ENCODE measurements at regions not wholly inside any gene's neighbourhood (a gene's known extent, or its start where the extent isn't known, plus 50 kb on each side); places are given as distances from the start of the nearest gene placed in this dataset.
"Not testable (repeated sequence)": the region's sequence is repeated elsewhere in the genome, so short reads cannot be mapped to it uniquely, and the experiment has no call there.

DNA sequence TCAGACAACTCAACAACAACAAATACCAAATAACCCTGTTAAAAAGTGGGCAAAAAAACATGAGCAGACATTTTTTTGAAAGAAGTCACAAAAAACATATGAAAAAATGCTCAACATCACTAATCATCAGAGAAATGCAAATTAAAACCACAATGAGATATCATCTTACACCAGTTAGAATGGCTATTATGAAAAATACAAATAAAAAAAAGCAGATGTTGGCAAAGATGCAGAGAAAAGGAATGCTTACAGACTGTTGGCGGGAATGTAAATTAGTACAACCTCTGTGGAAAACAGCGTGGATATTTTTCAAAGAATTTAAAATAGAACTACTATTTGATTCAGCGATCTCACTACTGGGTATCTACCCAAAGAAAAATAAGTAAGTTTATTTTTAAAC lies 114.0 kb downstream of the SLC38A4 start:
- H3K27me3 Mint-ChIP-seq: peaks cover 2% of the 10 kb centered on the region
- H3K4me3 Mint-ChIP-seq: no peak overlapping the region

DNA sequence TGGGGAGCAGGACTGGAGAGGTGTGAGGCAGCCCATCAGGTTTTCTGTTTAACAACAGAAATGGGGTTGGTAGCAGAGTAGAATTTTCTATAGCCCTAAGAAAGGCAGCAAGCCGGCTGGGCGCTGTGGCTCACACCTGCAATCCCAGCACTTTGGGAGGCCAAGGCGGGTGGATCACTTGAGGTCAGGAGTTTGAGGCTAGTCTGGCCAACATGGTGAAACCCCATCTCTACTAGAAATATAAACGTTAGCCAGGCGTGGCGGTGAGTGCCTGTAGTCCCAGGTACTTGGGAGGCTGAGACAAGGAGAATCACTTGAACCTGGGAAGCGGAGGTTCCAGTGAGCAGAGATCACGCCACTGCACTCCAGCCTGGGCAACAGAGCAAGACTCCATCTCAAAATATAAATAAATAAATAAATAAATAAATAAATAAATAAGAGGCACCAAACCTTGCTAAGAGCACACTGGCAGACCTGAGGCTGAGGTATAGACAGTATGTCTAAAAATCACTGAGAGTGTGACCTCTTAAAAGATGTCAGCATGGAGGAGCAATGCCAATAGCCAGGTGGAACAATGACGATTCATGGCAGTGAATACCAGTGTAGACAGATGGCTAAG lies 115.6 kb downstream of the SLC38A4 start:
- Mint-ChIP-seq H3K4me1 (no peaks in the 10 kb centered on the region), H3K27me3 (no peaks in the 10 kb centered on the region), H3K27ac (no peak overlapping the region), H3K4me3 (no peak overlapping the region), H3K36me3 (no peaks in the 10 kb centered on the region), H3K9me3 (ENCODE audit: low read depth) (no peaks in the 10 kb centered on the region)
- CTCF ChIA-PET: no interaction called here
- DNase-seq (no peak), ATAC-seq (no peak)

More for the DNA sequence above, 114.0 kb downstream of the SLC38A4 start:
- DNase-seq: no peak
- no peak for ATAC-seq
- CTCF ChIA-PET: no interaction called here
- no peaks in the 10 kb centered on the region for H3K36me3 Mint-ChIP-seq
- H3K9me3 Mint-ChIP-seq (ENCODE audit: low read depth): no peaks in the 10 kb centered on the region
- no peaks in the 10 kb centered on the region for H3K4me1 Mint-ChIP-seq
- H3K27ac Mint-ChIP-seq: no peak overlapping the region

DNA sequence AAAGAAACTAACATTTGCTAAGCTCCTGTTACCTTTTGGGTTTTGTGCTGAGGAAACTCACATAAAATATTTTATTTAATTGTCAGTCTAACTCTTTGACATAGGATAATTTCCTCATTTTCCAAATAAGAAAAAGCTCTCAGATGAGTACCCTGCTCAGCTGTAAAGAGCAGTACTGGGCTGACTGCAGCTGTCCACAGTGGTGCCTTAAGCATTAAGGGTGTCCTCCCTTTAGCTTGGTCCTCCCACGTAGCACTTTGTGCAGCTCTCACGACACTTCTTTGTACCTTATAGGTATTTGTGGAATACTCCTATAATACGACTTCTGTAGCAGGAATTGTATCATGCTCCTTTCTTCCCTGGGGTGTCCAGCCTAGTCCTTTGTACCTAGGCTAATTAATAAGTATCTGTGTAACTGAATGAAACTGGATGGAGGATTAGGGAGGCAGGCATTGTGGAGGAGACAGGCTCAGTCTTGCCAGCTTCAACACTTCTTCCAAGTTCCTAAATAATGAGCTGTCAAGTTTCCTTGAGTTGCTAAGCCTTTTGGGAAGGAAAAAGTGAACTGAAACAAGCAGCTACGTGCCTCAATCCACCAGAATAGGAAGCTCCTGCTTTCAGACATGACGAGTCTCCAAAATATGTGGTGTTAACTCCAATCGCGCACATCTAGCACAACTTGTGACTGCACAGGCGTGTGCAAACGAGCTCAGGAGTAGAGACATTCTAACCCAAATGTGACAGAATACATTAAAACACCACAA lies 123.0 kb downstream of the SLC38A4 start:
- H3K27me3 Mint-ChIP-seq: no peaks in the 10 kb centered on the region
- peaks cover 2% of the 10 kb centered on the region for H3K9me3 Mint-ChIP-seq (ENCODE audit: low read depth)
- no peak for ATAC-seq
- no peak overlapping the region for H3K27ac Mint-ChIP-seq
- CTCF ChIA-PET: no interaction called here
- no peaks in the 10 kb centered on the region for H3K36me3 Mint-ChIP-seq
- no peak overlapping the region for H3K4me3 Mint-ChIP-seq
- no peaks in the 10 kb centered on the region for H3K4me1 Mint-ChIP-seq
- no peak for DNase-seq

DNA sequence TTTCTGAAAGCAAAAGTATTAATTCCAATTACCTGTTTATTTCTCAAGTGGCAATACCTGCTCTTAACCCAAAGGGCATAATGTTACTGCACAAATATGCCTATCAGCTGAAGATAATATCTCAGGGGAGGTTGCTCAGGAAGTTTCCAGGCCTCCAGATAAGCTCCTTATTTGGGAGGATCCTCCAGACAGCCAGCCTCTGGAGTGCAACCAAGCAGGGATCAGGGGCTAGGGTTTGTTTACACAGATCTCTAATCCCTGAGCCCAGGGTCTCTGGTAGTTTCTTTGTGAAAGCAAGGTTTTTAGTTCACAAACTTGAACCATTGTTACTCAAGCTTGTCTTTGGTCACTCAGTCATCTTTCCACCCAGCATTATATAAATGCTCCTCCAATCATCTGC lies 124.4 kb downstream of the SLC38A4 start:
- H3K4me3 Mint-ChIP-seq: no peak overlapping the region
- H3K27ac Mint-ChIP-seq: no peak overlapping the region
- H3K9me3 Mint-ChIP-seq (ENCODE audit: low read depth): peaks cover 3% of the 10 kb centered on the region
- CTCF ChIA-PET: no interaction called here
- no peaks in the 10 kb centered on the region for H3K27me3 Mint-ChIP-seq
- no peaks in the 10 kb centered on the region for H3K4me1 Mint-ChIP-seq
- no peaks in the 10 kb centered on the region for H3K36me3 Mint-ChIP-seq
- DNase-seq (no peak), ATAC-seq (no peak)

DNA sequence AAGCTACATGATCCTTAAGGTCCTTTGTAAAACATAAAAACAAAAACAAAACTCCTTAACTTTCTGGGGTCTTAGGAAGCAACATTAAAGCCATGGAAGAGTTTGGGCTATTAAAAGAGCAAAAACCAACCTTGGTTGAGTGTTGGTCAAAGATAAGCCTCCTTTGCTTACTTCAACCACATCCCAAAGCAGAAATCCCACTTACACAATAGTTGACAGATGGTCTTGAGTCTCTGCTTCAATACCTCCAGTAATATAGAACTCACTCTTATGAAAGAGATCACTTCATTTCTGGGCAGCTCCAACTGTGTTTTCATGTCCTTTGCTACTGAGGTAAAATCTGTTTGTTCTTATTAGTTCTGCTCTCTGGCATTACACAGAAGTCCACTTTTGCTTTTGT lies 125.8 kb downstream of the SLC38A4 start:
- H3K27ac Mint-ChIP-seq: no peak overlapping the region
- peaks cover 3% of the 10 kb centered on the region for H3K9me3 Mint-ChIP-seq (ENCODE audit: low read depth)
- no peak overlapping the region for H3K4me3 Mint-ChIP-seq
- CTCF ChIA-PET: no interaction called here
- no peaks in the 10 kb centered on the region for H3K4me1 Mint-ChIP-seq
- ATAC-seq: no peak
- DNase-seq: no peak
- no peaks in the 10 kb centered on the region for H3K27me3 Mint-ChIP-seq
- H3K36me3 Mint-ChIP-seq: no peaks in the 10 kb centered on the region

DNA sequence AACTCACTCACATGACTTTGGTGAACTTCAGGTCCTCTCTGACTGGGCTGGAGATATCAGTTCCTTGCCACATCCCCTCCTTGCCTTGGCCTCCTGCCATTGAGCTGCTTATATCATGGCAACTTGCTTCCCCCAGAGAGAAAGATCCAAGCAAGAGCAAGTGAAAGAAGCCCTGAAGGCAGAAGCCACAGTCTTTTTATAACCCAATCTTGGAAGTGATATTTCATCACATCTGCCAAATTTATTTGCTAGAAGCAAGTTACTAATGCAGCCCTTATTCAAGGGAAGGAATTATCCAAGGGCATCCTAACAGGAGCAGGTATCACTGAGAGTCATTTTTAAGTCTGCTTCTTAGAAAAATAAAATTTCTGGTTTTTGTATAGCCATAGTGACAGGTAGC lies 127.8 kb downstream of the SLC38A4 start:
- Mint-ChIP-seq H3K4me1 (no peaks in the 10 kb centered on the region), H3K4me3 (no peak overlapping the region), H3K9me3 (ENCODE audit: low read depth) (peaks cover 3% of the 10 kb centered on the region), H3K27ac (no peak overlapping the region), H3K27me3 (no peaks in the 10 kb centered on the region), H3K36me3 (no peaks in the 10 kb centered on the region)
- CTCF ChIA-PET: no interaction called here
- ATAC-seq (no peak), DNase-seq (no peak)

DNA sequence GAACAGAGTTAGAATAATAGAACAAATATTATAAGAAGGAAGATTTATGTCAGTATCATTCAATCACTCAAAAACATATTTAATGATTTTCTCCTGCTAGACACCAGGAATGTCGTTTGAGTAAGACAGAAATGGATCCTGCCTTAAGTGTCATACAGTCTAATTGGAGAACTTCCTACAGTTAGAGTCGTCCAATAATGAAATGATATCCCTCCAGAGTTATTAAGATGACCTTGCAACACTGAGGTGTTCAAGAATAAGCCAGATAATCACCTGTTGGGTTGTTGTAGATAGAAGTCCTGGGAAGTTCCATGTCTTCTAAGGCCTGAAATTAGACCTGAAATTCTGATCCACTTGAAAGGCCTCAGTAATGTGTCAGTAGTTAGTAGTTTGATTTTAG lies 132.3 kb downstream of the SLC38A4 start:
- peaks cover 2% of the 10 kb centered on the region for H3K36me3 Mint-ChIP-seq
- CTCF ChIA-PET: no interaction called here
- H3K9me3 Mint-ChIP-seq (ENCODE audit: low read depth): peaks cover 3% of the 10 kb centered on the region
- no peaks in the 10 kb centered on the region for H3K27me3 Mint-ChIP-seq
- ATAC-seq (no peak), DNase-seq (no peak)
- H3K27ac Mint-ChIP-seq: no peak overlapping the region
- no peak overlapping the region for H3K4me3 Mint-ChIP-seq
- H3K4me1 Mint-ChIP-seq: no peaks in the 10 kb centered on the region

DNA sequence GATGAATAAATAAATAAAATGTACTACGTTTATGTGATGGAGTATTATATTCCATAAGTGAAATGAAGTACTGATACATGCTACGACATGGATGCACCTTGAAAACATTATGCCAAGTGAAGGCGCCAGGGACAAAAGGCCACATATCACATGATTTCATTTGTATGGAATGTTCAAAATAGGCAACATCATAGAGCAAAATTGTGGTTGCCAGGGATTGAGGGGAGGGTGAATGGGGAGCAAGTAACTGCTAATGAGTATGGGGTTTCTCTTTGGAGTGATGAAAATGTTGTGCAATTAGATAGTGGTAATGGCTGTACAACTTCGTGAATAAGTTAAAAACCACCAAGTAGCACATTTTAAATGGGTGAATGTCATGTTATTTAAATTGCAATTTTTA lies 132.8 kb downstream of the SLC38A4 start:
- Mint-ChIP-seq H3K9me3 (ENCODE audit: low read depth) (peaks cover 3% of the 10 kb centered on the region), H3K4me3 (no peak overlapping the region), H3K27me3 (no peaks in the 10 kb centered on the region), H3K27ac (no peak overlapping the region), H3K36me3 (peaks cover 2% of the 10 kb centered on the region), H3K4me1 (no peaks in the 10 kb centered on the region)
- ATAC-seq (no peak), DNase-seq (no peak)
- CTCF ChIA-PET: no interaction called here

DNA sequence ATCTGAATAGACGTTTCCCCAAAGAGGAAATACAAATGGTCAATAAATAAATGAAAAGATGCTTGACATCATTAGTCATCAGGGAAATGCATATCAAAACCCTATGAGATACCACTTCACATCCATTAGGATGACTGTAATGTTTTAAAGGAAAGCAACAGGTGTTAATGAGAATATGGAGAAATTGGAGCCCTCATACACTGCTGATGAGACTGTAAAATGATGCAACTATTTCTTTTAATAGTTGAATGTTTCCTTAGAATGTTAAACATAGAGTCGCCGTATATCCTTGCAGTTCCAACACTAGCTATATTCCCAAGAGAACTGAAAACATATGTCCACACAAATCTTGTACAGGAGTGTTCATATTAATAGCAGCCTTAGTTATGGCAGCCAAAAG lies 133.2 kb downstream of the SLC38A4 start:
- no peak overlapping the region for H3K27ac Mint-ChIP-seq
- CTCF ChIA-PET: no interaction called here
- DNase-seq (no peak), ATAC-seq (no peak)
- H3K4me1 Mint-ChIP-seq: no peaks in the 10 kb centered on the region
- no peaks in the 10 kb centered on the region for H3K27me3 Mint-ChIP-seq
- no peaks in the 10 kb centered on the region for H3K9me3 Mint-ChIP-seq (ENCODE audit: low read depth)
- no peak overlapping the region for H3K4me3 Mint-ChIP-seq
- peaks cover 2% of the 10 kb centered on the region for H3K36me3 Mint-ChIP-seq

DNA sequence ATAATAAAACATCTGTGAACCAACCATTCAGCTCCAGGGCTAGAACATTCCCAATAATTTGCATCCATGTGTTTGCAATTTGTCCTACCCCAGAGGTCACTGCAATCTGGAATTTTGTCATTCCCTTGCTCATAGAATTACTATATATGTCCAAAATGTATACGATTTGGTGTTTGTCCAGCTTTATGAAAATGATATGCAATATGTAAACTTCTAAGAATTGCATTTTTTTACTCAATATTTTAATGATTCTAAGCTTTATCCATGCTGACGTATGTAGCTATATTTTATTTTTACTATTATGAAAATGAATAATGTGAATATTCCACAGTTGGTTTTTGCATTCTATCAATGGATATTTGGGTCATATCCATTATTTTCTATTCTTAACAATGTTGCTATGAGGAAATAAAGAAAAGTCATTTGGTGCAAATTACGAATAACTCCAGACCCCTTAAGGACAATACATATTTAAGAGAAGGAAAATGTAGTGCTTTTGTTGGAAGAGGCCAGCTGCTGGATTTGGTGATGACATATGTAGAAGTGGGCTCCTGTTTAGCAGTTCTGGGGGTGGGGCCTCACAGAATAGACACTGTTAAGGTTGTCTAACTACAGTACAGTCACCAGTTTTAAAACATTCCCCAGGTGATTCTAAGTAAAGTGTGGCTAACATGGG lies 139.4 kb downstream of the SLC38A4 start:
- no peak overlapping the region for H3K4me3 Mint-ChIP-seq
- peaks cover 4% of the 10 kb centered on the region for H3K36me3 Mint-ChIP-seq
- no peaks in the 10 kb centered on the region for H3K4me1 Mint-ChIP-seq
- DNase-seq (no peak), ATAC-seq (no peak)
- H3K9me3 Mint-ChIP-seq (ENCODE audit: low read depth): no peaks in the 10 kb centered on the region
- CTCF ChIA-PET: no interaction called here
- H3K27me3 Mint-ChIP-seq: no peaks in the 10 kb centered on the region
- no peak overlapping the region for H3K27ac Mint-ChIP-seq

DNA sequence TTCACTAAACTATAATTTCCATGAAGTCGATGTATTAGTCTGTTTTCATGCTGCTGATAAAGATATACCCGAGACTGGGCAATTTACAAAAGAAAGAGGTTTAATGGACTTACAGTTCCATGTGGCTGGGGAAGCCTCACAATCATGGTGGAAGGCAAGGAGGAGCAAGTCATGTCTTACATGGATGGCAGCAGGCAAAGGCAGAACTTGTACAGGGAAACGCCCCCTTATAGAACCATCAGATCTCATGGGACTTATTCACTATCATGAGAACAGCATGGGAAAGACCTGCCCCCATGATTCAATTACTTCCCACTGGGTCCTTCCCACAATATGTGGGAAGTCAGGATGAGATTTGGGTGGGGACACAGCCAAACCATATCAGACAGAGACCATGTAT lies 141.6 kb downstream of the SLC38A4 start:
- H3K27ac Mint-ChIP-seq; ATAC-seq; H3K9me3 Mint-ChIP-seq (ENCODE audit: low read depth); H3K4me3 Mint-ChIP-seq; H3K4me1 Mint-ChIP-seq; CTCF ChIA-PET; DNase-seq; H3K27me3 Mint-ChIP-seq; H3K36me3 Mint-ChIP-seq: not testable (repeated sequence)

DNA sequence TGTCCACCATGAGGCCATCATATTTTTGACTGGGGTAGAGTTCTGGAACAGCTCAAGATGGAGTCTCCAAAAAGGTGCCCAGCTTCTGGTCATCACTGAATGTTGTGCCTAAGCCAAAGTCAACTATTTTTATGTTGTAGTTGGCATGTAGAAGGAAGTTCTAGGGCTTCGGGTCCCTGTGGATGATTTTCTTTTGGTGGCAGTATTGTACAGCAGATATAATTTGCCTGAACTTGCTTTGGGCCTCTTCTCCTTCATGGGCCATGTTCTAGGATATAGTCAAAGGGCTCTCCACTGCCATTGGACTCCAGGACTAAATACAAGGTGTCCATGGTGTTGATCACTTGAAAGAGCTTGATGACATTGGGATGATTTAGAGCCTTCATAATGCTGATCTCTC lies 143.6 kb downstream of the SLC38A4 start:
- H3K4me1 Mint-ChIP-seq: no peaks in the 10 kb centered on the region
- no peaks in the 10 kb centered on the region for H3K9me3 Mint-ChIP-seq (ENCODE audit: low read depth)
- peaks cover 1% of the 10 kb centered on the region for H3K36me3 Mint-ChIP-seq
- H3K4me3 Mint-ChIP-seq: no peak overlapping the region
- H3K27ac Mint-ChIP-seq: no peak overlapping the region
- CTCF ChIA-PET: no interaction called here
- ATAC-seq (no peak), DNase-seq (no peak)
- no peaks in the 10 kb centered on the region for H3K27me3 Mint-ChIP-seq

DNA sequence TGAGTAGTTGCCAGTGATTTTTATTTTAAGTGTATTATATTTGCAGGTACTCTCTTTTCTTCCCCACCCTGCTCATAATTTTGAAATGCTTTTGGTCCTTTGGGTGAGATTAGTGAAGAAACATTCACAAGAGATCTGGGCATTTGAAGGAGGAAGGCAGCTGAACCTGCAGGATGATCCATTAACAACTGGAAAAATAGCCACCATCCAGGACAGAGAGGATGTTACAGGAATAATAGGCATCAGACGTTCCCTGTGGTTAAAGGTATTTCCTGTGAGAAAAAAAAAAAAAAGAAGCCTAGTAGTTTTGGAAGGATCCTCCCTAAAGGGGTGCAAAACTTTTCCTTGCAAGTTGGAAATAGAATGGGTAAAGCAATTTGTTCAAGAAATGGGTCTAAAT lies 145.3 kb downstream of the SLC38A4 start:
- Mint-ChIP-seq H3K9me3 (ENCODE audit: low read depth) (no peaks in the 10 kb centered on the region), H3K4me1 (peaks cover 6% of the 10 kb centered on the region), H3K27me3 (no peaks in the 10 kb centered on the region), H3K4me3 (no peak overlapping the region), H3K36me3 (peaks cover 1% of the 10 kb centered on the region), H3K27ac (no peak overlapping the region)
- ATAC-seq (no peak), DNase-seq (no peak)
- CTCF ChIA-PET: no interaction called here

DNA sequence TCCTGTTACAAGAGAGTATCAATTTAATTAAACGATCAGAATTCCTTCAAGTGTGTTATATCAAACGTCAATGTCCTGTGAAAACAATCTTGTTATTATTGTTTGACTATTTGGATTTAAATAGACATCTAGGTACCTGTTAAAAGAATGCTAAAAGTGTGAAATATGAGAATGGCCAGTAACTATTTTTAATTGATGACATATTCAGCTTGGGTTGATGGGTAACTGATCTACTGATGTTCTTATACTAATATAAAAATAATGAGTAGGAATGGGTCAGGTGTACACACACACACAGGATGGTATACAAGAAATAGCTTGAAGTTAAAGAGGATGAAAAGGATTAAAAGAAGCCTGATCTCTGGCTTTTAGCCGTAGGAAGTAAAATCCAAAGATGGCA lies 146.0 kb downstream of the SLC38A4 start:
- DNase-seq (no peak), ATAC-seq (no peak)
- Mint-ChIP-seq H3K4me1 (peaks cover 6% of the 10 kb centered on the region), H3K9me3 (ENCODE audit: low read depth) (no peaks in the 10 kb centered on the region), H3K36me3 (peaks cover 1% of the 10 kb centered on the region), H3K27ac (no peak overlapping the region), H3K4me3 (no peak overlapping the region), H3K27me3 (no peaks in the 10 kb centered on the region)
- CTCF ChIA-PET: no interaction called here
